ENCODE measurements at regions not wholly inside any gene's neighbourhood (a gene's known extent, or its start where the extent isn't known, plus 50 kb on each side); places are given as distances from the start of the nearest gene placed in this dataset.

GRCh38 chr13:84931264-84931663 lies 868.0 kb downstream of the SLITRK6 start:
- DNase-seq: peak; percentile 21

DNA sequence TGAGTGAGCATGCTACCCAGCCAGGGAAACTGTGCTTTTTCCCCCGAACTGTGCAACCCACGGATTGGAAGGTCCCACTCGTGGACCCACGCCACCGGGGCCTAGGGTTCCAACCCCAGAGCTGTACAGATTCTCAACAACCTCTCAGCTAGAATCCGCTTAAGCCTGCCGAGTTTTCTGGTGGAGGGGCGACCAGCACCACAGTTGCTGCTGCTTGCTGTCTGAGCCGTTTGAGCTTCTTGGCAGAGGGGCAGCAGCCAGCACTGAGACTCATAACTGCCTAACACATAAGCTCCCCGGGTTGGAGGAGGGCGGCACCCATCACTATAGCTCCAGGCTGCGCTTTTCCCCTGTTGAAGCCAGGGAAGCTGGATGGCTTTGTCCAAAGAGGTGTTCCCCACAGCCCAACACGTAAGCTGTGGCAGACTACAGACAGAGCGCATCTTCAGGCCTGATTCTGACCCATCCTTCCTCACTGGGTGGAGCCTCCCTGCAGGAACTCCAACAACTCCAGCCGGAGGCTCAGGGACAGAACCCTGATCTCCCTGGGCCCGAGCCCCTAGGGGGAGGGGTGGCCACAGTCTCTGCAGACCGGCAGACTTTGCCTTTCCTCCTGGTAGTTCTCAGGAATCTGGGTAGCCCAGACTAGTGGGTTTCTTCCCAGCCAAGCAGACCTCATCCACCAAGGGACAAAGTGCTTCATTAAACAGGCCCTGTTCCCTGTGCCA lies 871.6 kb downstream of the SLITRK6 start:
- DNase-seq: no peak

DNA sequence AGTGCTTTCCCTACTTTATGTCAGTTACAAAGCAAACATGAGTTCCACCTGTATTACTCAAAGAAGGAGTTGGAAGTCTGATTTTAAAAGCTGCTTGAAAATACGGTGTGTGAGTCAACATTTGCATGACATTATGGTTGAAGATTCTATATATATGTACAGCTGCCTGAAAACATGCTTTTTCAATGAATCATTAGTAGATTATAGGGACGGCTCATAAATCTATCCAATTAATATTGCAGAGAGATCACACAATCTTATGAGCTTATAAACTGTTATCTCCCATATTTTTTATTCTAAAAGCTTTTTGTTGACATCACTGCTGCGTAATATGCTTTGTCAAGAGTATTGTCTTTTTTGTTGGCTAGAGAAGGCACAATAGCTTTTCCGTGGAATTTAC lies 873.8 kb downstream of the SLITRK6 start:
- no peak for DNase-seq

DNA sequence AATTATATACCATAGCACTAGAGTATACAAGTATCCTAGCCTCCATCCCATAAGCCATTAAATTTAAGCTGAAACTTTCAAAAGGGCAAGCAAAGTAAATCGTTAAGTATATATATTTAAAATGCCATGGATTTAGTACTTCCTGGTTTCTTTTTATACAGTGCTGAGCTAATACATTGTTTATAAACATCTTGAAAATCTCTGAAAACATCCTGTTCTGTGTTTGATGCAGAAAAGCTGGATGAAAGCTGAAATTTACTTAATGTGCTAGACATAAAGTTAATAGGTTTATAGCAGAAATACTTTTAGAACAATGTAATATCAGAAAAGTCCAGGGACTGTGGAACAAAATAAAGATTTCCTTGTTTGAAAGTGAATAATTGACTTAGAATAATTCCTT lies 875.4 kb downstream of the SLITRK6 start:
- no peak for DNase-seq

- DNase-seq: peak; percentile 64
Measured at GRCh38 chr13:84917252-84917878, 881.9 kb downstream of the SLITRK6 start.

DNA sequence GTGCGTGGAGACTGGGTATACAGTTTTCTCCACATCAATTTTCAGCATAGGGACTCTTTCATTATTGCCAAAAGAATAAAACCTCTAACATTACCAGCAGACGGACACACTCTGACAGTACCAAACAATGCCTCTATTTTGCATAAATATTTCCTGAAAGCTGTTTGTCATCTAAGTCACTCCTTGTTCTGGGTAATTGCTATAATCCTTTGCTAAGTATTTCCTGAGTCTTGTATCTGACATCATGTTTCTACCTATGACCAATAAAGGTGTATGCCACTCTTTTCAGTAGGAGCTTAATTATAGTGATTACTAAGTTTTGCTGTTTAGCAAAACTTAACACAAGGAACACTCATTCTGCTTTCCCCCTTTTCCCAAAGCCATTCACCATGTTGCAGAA lies 886.5 kb downstream of the SLITRK6 start:
- DNase-seq: no peak

GRCh38 chr13:84910423-84910822 lies 888.8 kb downstream of the SLITRK6 start:
- no peak for DNase-seq

- DNase-seq: no peak
Measured at GRCh38 chr13:84903391-84903790, 895.8 kb downstream of the SLITRK6 start.

- DNase-seq: no peak
Measured at GRCh38 chr13:84902243-84902642, 897.0 kb downstream of the SLITRK6 start.

DNA sequence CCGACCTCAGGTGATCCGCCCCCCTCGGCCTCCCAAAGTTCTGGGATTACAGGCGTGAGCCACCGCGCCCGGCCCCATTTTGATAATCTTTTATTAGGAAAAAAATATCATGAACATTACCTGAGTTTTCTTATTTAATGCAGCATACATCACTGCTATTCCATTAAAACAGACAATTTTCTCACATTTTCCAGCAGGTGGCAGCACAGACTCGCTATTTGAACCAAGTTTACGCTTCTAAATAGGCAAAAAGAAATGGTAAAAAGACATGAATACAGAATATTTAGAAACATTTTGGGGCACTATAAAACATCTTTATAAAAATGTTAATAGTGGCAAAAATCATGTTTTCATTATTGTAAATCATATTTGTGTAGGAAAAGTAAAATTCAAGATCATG lies 903.1 kb downstream of the SLITRK6 start:
- peak; percentile 42 for DNase-seq

DNA sequence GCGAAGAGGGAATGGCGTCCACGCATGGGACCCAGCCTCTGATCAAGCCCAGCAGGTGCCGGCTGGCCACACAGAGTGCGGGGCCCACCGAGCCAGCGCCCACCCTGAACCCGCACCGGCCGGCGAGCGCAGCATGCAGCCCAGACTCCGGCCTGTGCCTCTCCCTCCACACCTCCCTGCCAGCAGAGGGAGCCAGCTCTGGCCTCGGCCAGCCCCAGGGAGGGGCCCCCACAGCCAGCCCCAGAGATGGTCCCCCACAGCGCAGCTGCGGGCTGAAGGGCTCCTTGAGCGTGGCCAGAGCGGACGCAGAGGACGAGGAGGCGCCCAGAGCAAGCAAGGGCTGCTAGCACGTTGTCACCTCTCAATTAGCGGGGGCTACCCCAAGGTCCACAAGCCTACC lies 904.5 kb downstream of the SLITRK6 start:
- no peak for DNase-seq

- no peak for DNase-seq
Measured at GRCh38 chr13:84885868-84886267, 913.4 kb downstream of the SLITRK6 start.

GRCh38 chr13:84873951-84874350 lies 925.3 kb downstream of the SLITRK6 start:
- DNase-seq: no peak

GRCh38 chr13:84870190-84870589 lies 929.0 kb downstream of the SLITRK6 start:
- DNase-seq: no peak

- DNase-seq: no peak
Measured at GRCh38 chr13:84867246-84867645, 932.0 kb downstream of the SLITRK6 start.

DNA sequence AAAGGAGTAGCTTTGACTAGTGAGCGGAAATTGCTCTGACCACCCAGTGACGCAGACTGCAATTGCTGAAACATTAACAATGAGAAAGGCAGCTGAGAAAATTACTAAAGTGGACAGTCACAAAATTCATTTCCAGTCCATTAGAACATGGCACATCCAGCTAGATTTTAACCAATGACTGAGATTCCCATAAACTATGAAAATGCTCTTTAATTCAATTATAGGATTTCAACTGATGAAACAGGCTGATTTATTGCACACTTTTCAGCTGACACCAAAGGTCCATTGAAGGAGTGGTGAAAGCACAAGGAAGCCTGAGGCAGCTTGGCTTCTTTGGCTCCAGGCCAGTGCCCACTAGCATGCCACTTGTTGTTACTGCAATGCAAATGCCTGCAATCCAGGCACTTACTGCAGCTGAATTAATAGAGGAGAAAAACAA lies 933.4 kb downstream of the SLITRK6 start:
- DNase-seq: no peak

DNA sequence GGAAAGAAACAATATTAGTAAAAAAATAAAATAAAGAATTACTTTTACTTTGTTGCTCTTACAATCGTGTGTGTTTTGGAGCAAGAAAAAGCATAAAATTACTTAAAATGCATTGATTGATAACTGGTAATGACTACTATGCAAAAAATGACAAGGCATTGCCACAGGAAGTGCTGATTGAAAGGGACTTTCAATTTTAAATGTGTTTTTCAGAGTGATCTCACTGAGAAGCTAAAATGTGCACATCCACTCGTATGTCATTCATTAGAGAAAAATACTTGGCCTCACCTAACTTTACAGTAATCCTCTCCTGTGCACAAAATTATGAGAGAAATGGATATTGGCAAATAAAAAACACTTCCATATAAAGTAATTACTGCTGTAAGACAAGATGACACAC lies 934.9 kb downstream of the SLITRK6 start:
- DNase-seq: no peak

DNA sequence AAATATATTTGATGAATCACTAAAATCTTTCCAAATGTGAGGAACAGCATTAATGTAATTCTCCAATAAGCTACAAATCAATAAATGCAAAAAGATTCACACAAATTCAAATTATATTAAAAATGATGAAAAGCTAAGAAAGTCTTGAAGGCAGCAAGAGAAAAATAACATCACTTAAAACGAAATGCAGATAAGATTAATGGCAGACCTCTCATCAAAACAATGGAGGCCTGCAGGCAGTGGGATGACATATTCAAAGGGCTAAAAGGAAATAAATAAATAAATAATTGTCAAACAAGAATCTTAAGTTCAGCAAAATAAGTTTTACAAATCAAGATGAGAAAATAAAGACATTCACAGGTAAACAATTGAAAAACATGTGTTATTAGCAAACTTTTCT lies 952.1 kb downstream of the SLITRK6 start:
- DNase-seq: no peak

- no peak for DNase-seq
Measured at GRCh38 chr13:84845907-84846619, 953.2 kb downstream of the SLITRK6 start.

DNA sequence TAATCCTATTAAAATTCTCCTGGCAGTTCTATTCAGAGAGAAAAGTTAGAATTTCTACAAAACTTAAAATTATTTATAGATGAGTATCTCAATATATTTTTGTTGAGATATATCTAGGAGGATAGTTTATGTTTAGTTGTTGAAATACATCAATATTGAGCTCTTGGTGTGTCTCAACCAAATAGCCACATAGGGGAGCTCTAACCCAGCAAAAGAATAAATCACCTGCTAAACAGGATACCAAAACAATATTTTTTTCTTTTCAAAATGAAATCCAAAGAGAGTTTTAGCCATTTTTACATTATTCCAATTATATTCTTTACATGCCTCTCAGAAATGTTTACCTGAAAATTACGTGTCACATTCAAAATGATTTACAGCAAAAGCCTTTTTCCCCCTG lies 954.7 kb downstream of the SLITRK6 start:
- DNase-seq: peak; percentile 25

GRCh38 chr13:84843368-84843767 lies 955.9 kb downstream of the SLITRK6 start:
- no peak for DNase-seq

GRCh38 chr13:84834201-84834600 lies 951.9 kb upstream of the SLITRK1 start:
- no peak for DNase-seq

GRCh38 chr13:84831666-84832657 lies 949.7 kb upstream of the SLITRK1 start:
- DNase-seq: no peak
